ENCODE measurements at regions not wholly inside any gene's neighbourhood (a gene's known extent, or its start where the extent isn't known, plus 50 kb on each side); places are given as distances from the start of the nearest gene placed in this dataset.
"Not testable (repeated sequence)": the region's sequence is repeated elsewhere in the genome, so short reads cannot be mapped to it uniquely, and the experiment has no call there.

DNA sequence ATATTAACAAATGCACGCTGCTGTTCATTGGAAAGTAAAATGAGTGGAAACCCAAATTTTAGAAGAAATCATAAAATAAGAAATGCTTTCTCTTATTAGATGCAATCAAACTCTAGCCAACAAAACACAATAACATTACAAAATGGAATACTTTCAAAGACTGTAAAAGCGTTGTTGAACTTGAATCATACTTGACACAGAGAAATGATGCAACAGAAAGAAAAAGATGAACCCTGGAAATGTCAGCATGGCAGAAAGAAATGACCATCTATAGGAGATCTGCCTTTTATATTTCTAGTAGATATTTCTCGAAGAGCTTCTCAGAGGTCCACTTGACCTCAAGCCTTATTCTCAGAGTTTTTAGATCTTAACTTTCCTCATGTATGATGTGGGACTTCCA, 170.6 kb upstream of the MEIS1 start:
- in situ Hi-C loops (cut with HindIII; ENCODE audit: low pct_unique_long_range_greater_than_20kb, low sequenced_read_pairs), result no loop called here
- no peak for DNase-seq (ENCODE audit: low read depth, low spot score)

DNA sequence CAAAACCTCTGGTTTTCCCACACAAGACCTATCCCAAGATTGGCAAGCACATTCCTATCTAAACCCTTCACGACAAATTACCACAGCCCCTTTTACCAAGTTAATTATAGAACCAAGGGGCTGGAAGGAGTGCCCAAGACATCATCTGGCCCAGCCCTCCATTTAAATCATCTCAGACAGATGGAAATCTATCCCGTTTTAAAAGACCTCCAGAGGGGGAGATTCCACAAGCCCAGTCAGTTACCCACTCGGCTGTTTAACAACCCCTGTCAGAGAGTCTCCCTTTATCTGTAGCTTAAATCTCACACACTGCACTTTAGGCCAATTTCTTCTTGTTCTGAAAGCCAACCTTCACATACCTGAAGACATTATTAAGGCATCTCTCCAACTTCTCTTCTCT, 179.1 kb upstream of the MEIS1 start:
- DNase-seq (ENCODE audit: low read depth, low spot score), result no peak
- in situ Hi-C loops (cut with HindIII; ENCODE audit: low pct_unique_long_range_greater_than_20kb, low sequenced_read_pairs), result no loop called here

DNA sequence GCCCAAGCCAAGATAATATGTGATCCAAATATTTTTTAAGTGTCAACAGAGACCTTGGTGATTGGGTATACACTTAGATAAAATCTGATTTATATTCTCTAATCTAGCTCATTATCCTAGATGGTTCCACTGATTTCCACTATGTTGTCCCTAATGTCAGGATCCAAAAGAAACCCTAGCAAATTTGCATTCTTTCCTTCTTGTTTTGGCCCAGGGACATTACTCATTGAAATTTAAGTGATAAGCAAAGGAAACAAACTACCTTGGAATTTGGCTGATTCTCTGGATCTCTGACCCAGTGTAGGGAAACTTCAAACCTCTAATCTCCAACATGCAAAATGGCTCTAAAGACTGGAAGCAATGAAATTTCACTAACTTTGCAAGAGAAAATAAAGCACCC, 179.8 kb upstream of the MEIS1 start:
- in situ Hi-C loops (cut with HindIII; ENCODE audit: low pct_unique_long_range_greater_than_20kb, low sequenced_read_pairs), result no loop called here
- DNase-seq (ENCODE audit: low read depth, low spot score), result no peak

DNA sequence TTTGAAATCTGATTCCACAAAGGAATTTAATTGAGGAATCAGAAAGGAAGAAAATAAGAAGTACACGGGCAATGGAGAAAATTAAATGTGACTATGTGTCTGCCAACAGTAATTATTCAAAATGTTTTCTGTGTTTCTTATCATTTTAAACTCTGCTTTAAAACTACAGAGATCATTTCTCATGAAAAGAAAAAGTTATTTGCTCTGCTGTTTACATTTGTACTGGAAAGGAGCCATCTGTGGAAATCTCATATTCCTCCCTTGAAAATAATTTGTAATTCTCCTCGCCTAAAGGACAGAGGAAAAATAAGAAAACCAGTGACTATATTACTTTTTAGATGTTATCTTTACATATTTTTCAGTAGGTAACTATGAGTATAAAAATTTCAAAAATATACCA, 181.9 kb upstream of the MEIS1 start:
- DNase-seq (ENCODE audit: low read depth, low spot score), result no peak
- in situ Hi-C loops (cut with HindIII; ENCODE audit: low pct_unique_long_range_greater_than_20kb, low sequenced_read_pairs), result no loop called here

DNA sequence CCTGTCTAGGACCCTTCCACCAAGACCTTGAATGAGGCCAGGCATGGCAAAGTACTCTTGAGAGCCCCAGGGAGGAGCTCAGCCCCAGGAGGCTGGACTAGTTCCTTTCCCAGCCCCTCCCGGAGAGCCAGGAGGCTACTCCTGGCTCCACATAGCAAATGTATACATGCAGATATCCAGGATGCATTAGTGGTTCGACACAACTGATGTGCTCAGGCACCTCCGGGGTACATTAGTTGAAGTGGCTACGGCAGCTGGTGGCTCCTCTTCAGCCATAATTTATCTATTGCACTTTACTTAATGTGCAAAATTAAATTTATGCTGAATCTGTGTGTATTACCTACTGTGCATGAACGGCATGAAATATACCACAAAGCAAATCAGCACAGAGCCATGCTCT, 182.8 kb upstream of the MEIS1 start:
- no peak for DNase-seq (ENCODE audit: low read depth, low spot score)
- in situ Hi-C loops (cut with HindIII; ENCODE audit: low pct_unique_long_range_greater_than_20kb, low sequenced_read_pairs), result no loop called here

DNA sequence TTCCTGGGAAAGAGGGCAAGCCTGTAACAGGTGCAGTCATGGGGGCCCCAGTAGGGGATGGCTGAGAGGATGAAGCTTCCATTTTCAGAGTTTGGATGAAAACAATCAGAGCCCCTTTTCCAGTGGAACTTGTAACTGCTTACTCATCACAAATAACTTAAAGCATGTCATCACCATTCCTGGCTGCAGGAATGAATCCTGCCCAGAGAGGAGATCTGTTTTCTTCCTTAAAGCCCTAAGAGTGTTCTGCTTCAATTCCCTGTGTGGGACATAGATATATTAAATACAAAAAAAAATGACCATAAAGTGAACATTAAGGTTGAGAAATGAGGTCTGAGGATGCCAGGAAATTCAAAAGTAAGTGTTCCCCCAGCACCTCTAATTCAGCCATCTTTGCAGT, 183.4 kb upstream of the MEIS1 start:
- in situ Hi-C loops (cut with HindIII; ENCODE audit: low pct_unique_long_range_greater_than_20kb, low sequenced_read_pairs), result no loop called here
- DNase-seq (ENCODE audit: low read depth, low spot score), result no peak

DNA sequence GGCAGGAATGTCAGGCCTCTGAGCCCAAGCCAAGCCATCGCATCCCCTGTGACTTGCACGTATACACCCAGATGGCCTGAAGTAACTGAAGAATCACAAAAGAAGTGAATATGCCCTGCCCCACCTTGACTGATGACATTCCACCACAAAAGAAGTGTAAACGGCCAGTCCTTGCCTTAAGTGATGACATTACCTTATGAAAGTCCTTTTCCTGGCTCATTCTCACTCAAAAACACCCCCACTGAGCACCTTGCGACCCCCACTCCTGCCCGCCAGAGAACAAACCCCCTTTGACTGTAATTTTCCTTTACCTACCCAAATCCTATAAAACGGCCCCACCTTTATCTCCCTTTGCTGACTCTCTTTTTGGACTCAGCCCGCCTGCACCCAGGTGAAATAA, 185.8 kb upstream of the MEIS1 start:
- in situ Hi-C loops (cut with HindIII; ENCODE audit: low pct_unique_long_range_greater_than_20kb, low sequenced_read_pairs); DNase-seq (ENCODE audit: low read depth, low spot score): not testable (repeated sequence)

DNA sequence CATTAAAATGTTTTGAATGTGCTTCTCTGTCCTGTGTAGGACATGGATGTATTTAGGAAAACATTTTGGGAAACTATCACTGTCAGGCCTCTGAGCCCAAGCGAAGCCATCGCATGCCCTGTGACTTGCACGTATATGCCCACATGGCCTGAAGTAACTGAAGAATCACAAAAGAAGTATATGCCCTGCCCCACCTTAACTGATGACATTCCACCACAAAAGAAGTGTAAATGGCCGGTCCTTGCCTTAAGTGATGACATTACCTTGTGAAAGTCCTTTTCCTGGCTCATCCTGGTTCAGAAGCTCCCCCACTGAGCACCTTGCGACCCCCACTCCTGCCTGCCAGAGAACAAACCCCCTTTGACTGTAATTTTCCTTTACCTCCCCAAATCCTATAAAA, 191.1 kb upstream of the MEIS1 start:
- in situ Hi-C loops (cut with HindIII; ENCODE audit: low pct_unique_long_range_greater_than_20kb, low sequenced_read_pairs); DNase-seq (ENCODE audit: low read depth, low spot score): not testable (repeated sequence)

DNA sequence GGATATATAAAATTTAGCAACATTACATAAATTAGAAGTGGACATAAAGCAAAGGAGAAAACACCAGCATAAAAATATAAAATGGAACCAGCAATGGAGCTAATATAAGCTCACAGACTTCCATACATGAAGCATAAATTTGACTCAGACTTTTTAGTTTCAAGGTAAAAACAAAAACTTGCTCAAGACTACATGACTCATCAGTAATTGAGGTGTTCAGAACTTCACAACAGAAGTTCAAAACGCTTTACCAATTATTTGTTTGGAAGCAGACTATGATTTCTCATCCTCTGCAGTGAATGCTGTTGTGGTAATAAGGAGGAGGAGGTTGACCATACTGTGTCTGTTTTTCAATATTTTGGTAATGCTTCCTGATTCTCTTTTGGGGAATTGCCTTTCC, 192.0 kb upstream of the MEIS1 start:
- DNase-seq (ENCODE audit: low read depth, low spot score); in situ Hi-C loops (cut with HindIII; ENCODE audit: low pct_unique_long_range_greater_than_20kb, low sequenced_read_pairs): not testable (repeated sequence)

DNA sequence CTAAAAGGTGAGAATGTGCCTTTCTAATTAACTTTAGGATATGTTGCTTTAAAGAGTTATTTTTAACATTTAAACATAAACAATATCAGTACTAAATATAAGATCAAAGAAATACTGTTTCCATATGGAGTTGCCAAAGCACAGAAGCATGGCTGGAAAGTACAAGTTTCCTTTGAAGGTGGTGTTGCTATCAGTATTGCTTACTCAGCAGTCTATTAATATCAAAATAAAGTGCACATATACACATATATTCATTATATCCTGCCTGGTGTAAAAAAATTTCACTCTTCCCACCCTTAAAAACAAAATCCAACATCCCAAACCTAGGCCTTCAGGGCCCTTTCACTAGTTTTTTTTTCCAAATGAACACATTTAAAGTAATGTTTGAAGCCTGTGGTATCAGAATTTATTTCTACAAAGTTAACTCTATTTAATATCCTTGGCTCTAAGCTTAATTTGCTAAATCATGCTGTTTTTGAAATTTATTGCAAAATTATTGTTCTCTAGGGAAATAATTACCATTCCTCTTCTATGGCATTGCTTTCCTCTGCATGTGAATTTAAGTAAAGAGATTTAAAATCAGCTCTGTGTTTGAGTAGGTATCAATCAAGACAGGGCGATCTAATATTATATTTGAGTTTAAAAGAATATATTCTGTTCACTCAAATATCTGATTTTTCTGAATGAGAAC, 192.7 kb upstream of the MEIS1 start:
- no peak for DNase-seq (ENCODE audit: low read depth, low spot score)
- in situ Hi-C loops (cut with HindIII; ENCODE audit: low pct_unique_long_range_greater_than_20kb, low sequenced_read_pairs), result no loop called here

DNA sequence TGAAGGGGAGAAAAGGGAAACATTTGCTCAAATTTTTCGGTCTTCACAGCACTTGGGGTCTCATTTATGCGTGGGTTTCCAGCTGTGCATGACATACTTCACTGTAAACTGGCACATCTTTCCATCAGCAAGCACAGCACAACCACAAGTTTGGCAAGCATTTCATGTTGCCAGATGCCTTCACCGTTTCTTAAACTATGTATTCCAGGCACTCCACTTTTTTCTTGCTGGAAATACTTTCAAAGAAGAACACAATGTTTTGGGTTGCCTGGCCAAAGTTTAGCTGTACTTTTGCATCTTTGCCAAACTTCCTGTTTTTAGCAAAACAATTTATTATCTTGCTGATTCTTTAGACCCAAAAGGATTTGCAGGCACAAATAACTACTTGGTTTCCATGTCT, 194.6 kb upstream of the MEIS1 start:
- in situ Hi-C loops (cut with HindIII; ENCODE audit: low pct_unique_long_range_greater_than_20kb, low sequenced_read_pairs), result no loop called here
- DNase-seq (ENCODE audit: low read depth, low spot score), result no peak

DNA sequence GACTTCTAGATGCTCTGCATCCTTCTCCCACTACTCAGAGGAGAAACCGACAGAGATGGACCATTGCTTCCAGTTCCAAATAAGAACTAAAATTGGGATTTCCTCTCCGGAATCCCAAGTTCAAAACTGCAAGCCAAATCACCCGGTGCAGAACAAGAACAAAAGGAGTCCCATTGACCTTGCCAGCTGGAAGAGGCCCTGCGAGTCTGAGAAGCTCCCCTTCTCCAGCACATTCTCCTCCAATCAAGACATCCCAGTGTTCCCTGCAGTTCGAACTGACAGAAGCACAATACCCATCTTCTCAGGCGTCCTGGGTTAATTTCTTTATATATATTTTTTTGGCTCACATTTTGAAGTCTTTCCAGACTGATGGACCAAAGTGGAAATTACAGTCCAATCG, 195.3 kb upstream of the MEIS1 start:
- in situ Hi-C loops (cut with HindIII; ENCODE audit: low pct_unique_long_range_greater_than_20kb, low sequenced_read_pairs), result no loop called here
- DNase-seq (ENCODE audit: low read depth, low spot score), result no peak

DNA sequence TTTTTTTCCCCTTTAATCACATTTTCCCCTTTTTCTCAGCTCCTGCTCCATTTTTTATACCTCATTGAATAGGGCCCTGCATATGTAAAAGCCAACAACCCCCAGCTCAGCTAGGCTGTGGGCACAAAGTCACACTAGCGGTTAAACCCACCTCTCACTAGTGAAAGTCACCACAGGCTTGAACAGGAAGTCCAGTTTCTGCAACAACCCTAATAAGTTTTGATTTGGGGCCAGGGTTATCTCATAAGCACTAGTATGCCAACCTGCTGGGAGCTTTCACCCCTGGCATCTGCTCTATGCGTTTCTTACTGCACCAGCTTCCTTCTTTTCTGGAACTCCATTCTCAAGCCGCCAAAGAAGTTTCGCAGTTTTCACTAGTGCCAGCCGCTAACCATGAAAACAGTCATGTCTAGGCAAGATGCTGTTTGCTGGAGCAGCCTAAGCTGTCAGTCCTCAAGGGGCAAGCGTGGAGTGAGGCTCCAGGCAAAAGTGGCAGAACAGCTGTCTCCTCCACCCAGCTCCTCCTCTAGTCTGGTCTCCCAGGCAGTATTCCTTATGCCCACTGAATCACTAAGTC, 197.0 kb upstream of the MEIS1 start:
- DNase-seq (ENCODE audit: low read depth, low spot score), result no peak
- in situ Hi-C loops (cut with HindIII; ENCODE audit: low pct_unique_long_range_greater_than_20kb, low sequenced_read_pairs), result no loop called here

DNA sequence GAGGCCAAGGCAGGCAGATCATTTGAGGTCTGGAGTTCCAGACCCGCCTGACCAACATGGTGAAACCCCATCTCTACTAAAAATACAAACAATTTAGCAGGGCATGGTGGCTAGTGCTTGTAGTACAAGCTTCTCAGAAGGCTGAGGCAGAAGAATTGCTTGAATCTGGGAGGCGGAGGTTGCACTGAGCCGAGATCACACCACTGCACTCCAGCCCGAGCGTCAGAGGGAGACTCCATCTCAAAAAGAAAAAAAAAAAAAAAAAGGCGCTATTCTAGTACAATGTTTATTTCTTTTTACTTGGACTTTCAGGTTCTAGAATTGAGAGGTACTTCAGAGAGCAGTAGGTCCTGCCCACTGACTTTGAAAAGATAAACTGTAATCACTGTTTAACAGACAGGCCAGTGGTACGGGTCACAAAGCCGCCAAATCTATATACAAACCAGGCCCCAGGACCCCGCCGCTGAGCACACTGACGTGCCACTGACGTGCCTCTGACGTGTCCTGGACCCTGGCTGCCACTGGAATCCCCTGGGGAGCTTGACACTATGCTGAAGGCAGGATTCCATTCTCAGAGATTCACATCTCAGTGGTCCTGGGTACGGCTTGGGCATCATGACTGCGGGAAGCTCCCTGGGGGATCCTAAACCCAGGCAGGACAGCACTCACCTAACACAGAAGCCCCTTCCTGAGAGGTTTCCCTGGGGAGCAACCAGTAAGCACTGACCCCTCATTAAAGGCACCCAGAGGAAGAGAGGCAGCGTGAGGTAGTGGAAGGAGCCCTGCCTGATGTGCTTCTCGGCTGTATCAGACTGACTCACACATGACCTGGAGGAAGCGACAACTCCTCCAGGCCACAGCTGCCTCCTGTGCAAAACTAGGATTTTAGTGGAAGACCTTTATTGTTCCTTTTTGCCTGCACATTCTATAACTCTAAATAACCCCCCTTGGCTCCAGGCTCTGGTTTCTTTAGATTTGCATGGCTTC, 197.8 kb upstream of the MEIS1 start:
- DNase-seq (ENCODE audit: low read depth, low spot score), result no peak
- in situ Hi-C loops (cut with HindIII; ENCODE audit: low pct_unique_long_range_greater_than_20kb, low sequenced_read_pairs), result no loop called here

DNA sequence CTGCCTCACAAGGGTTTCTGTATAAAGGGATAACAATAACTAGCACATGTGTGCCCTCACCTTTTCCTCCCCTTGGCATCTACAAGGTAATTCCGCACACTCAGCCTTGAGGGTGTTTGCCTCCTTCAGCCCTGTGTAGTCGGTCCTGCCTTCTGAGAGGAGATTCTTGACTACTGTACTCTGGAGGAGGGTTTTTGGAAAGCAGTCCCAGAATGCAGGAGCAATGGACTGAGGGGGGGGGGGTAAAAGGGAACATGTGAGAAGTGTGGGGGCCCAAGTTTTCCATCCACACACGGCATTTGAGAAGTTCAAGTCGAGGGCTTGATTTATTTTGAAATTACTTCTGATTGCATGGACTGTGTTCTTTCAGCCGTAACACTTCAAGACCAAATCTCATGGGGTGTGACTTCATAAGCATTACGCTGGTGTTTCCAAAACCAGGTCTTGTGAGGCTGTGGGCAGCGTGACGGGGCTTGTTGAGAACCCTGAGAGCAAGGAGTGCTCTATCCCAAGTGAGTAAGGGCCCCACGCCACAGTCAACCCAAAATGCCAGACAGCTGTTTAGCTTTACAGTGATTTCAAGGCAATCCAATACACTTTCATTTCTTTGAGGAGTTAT, 198.7 kb upstream of the MEIS1 start:
- no peak for DNase-seq (ENCODE audit: low read depth, low spot score)
- in situ Hi-C loops (cut with HindIII; ENCODE audit: low pct_unique_long_range_greater_than_20kb, low sequenced_read_pairs), result no loop called here

DNA sequence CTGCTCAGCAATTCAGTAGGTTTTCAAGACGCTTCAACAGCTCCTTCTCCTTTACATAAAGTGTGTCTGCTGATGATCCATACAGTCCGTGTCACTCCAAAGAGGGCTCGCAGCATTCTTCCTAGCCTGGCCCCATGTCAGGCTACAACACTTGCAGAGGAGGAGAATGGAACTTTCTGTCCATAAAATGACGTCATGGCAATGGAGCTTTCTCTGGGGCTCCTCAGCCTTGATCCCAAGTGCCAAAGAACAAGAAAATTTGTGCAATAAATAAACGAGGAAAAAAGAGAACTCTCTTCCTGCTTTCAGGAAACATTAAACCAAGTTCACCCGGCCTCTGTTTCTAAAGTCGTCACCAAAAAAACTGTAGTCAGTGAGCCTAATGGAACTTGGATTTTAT, 199.5 kb upstream of the MEIS1 start:
- no peak for DNase-seq (ENCODE audit: low read depth, low spot score)
- in situ Hi-C loops (cut with HindIII; ENCODE audit: low pct_unique_long_range_greater_than_20kb, low sequenced_read_pairs), result no loop called here

DNA sequence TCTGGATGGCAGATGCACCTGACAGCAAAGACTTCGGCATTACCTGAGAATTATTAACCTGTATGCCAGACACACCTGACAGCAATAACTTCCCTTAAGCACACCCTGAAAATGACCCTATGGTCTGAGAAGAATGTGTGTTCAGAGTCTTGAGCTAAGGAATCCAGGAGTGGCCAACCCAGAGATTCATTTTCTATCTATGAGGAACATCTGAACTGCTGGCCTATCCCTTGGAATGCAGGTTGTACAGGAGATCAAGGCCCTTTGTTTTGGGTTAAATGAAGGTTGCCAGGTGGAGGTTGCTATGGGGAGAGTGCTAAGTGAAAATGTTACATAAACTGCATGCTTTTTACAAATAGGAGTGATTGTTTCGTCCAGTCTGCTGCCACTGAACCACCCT, 200.9 kb upstream of the MEIS1 start:
- DNase-seq (ENCODE audit: low read depth, low spot score), result no peak
- in situ Hi-C loops (cut with HindIII; ENCODE audit: low pct_unique_long_range_greater_than_20kb, low sequenced_read_pairs), result no loop called here

DNA sequence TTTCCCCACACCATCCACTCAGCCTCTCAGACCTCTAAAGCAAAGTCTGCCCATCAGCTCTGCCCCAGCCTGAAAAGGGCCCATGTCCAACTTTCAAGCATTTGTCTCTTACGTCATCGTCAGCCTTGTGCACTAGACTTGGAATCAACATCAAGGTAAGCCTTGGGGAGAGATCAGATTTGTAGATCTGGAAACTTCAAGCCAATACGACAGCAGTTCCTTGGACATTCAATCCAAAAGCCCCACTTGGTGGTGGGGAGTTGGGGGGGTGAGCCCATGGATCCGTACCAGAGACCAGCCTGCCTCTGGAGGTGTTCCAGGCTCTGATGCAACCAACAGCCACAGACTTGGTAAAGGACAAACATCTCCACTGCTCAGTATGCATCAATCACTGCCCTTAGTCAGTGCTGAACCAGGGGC, 206.8 kb upstream of the MEIS1 start:
- no peak for DNase-seq (ENCODE audit: low read depth, low spot score)
- in situ Hi-C loops (cut with HindIII; ENCODE audit: low pct_unique_long_range_greater_than_20kb, low sequenced_read_pairs), result no loop called here
